Testis (tissue), 2 donors: ENCODE measurements at regions not wholly inside any gene's neighbourhood (a gene's known extent, or its start where the extent isn't known, plus 50 kb on each side); places are given as distances from the start of the nearest gene placed in this dataset.

Experiments used
- POLR2A ChIP-seq: fragments of 450-650 bp; IDR thresholded peaks from one replicate; pipeline ENCODE4 v1.6.1; 2017; ENCODE audit warnings: antibody characterized with exemption, mild to moderate bottlenecking, moderate library complexity
- TF ChIP-seq, protein P1 (sequence below), 3 experiments: fragments of 450-650 bp in 2 of 3; fragments of 200-600 bp in 1 of 3; sonication (generic) in 1 of 3; IDR thresholded peaks; one replicate each; pipeline ENCODE4 v1.5.1; 2016 to 2019; ENCODE audit warnings: antibody characterized with exemption in 3 of 3, mild to moderate bottlenecking in 2 of 3, moderate library complexity in 1 of 3

DNA sequence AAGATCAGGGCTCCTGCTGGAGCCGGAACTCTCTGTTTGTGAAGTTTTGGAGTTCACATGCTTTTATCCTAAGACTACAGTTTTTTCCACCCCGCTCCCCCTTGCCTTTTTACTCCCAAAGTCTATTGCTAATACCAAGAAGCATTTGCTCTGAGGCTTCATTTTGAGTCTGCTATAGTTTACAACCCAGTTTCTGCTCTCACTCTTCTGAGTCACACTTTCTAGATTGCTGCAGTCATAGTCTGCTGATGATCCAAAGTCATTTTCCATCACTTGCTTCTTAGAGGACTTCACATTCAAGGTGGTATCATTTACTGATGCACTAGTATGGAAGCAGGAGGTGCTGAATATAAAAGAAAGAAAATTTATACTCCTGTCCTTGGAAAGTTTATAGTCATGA is 937.4 kb downstream of the IGSF11 start:
- TF ChIP-seq, protein P1, sequence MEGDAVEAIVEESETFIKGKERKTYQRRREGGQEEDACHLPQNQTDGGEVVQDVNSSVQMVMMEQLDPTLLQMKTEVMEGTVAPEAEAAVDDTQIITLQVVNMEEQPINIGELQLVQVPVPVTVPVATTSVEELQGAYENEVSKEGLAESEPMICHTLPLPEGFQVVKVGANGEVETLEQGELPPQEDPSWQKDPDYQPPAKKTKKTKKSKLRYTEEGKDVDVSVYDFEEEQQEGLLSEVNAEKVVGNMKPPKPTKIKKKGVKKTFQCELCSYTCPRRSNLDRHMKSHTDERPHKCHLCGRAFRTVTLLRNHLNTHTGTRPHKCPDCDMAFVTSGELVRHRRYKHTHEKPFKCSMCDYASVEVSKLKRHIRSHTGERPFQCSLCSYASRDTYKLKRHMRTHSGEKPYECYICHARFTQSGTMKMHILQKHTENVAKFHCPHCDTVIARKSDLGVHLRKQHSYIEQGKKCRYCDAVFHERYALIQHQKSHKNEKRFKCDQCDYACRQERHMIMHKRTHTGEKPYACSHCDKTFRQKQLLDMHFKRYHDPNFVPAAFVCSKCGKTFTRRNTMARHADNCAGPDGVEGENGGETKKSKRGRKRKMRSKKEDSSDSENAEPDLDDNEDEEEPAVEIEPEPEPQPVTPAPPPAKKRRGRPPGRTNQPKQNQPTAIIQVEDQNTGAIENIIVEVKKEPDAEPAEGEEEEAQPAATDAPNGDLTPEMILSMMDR (IDR thresholded peaks at IDR 0.05): no peak
- TF ChIP-seq POLR2A: no peak
